OCI-LY7 (cell line): ENCODE measurements at regions not wholly inside any gene's neighbourhood (a gene's known extent, or its start where the extent isn't known, plus 50 kb on each side); places are given as distances from the start of the nearest gene placed in this dataset.
"Not testable (repeated sequence)": the region's sequence is repeated elsewhere in the genome, so short reads cannot be mapped to it uniquely, and the experiment has no call there.

ENCODE experiments used
- CTCF ChIP-seq: fragments of 200-600 bp; sonication (generic); conservative IDR thresholded peaks from 2 replicates; pipeline ENCODE4 v1.5.1; 2014; ENCODE audit warnings: mild to moderate bottlenecking, antibody characterized with exemption, low read length, moderate library complexity, mixed read lengths
- EZH2phosphoT487 ChIP-seq: fragments of 200-600 bp; sonication (generic); IDR thresholded peaks from 2 replicates; pipeline ENCODE4 v1.6.1; 2018; ENCODE audit warnings: low read depth, borderline replicate concordance, mild to moderate bottlenecking, mixed run types, antibody characterized with exemption, low read length, moderate library complexity, mixed read lengths

GRCh38 chr3:13988925-13989324 lies 109.1 kb upstream of the WNT7A start:
- TF ChIP-seq CTCF, EZH2phosphoT487: not testable (repeated sequence)
